KG1 (cell line): ENCODE measurements at regions not wholly inside any gene's neighbourhood (a gene's known extent, or its start where the extent isn't known, plus 50 kb on each side); places are given as distances from the start of the nearest gene placed in this dataset.
"Not testable (repeated sequence)": the region's sequence is repeated elsewhere in the genome, so short reads cannot be mapped to it uniquely, and the experiment has no call there.

Source experiments
- DNase-seq: peaks from one replicate; lab custom pipeline; 2025; lab: John Stamatoyannopoulos, UW

- no peak for DNase-seq
These were observed 1361.2 kb downstream of the CDH8 start for GRCh38 chr16:60675022-60675421.

DNA sequence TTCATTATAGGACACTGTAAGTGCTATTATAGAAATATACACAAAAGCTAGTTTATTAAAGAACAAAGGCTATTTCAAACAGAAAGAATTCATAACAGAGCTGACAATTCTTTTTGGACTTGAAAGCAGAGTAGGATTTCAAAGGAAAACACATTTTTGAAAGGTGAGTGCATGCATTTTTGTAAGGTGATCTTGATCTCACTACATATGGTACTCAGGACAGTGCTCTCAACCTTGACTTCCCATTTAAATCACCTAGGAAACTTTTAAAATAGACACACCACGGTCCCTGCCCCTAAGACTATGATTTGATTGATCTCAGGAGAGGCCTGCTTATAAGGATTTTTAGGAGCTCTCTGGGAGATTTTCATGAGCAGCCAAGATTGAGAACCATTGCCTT lies 1362.0 kb downstream of the CDH8 start:
- DNase-seq, result no peak

GRCh38 chr16:60655514-60656153 lies 1380.6 kb downstream of the CDH8 start:
- no peak for DNase-seq

DNA sequence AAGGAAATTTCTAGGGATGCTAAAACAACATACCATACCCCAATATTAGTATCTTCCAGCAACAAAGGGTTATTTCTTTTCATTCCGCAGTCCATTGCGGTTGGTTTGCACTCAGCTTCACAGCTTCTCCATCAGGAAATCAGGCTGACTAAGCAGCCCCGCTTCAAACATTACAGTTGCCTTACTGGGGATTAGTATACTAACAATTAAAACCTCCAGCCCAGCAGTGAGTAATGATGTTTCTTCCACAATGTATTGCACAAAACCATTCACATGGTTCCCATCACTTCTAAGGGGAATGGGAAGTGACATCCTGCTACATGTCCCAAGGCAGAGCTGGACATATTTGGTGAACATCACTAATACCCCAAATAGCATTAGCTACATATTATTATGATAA lies 1384.9 kb downstream of the CDH8 start:
- DNase-seq, result no peak

DNA sequence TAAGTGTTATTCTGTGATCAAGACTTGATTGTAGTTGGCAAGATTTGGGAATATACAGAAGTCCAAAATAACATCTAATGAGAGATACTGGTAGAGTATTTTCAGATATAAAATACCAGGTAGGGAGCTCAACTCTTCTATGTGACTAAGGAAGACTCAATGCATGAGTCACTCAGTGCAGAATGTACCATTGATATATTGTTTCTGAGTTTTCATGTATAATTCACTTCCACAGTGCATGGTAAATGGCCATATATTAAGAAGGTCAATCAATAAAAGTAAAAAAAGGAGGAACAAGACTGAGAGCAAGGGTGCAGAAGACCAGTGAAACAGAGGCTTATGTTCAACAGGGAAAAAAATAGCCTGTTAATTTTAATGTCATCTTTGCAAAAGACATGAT lies 1387.9 kb downstream of the CDH8 start:
- no peak for DNase-seq

DNA sequence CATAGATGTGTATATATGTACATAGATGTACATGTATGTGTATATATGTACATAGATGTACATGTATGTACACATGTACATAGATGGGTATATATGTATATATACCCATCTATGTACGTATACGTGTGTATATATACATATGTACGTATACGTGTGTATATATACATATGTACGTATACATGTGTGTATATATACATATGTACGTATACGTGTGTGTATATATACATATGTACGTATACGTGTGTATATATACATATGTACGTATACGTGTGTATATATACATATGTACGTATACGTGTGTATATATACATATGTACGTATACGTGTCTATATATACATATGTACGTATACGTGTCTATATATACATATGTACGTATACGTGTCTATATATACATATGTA lies 1388.8 kb downstream of the CDH8 start:
- DNase-seq, result not testable (repeated sequence)

GRCh38 chr16:60646631-60647030 lies 1389.6 kb downstream of the CDH8 start:
- no peak for DNase-seq

- no peak for DNase-seq
These were observed 1390.7 kb downstream of the CDH8 start for GRCh38 chr16:60645541-60645940.

GRCh38 chr16:60642956-60643355 lies 1393.3 kb downstream of the CDH8 start:
- no peak for DNase-seq

- no peak for DNase-seq
These were observed 1395.1 kb downstream of the CDH8 start for GRCh38 chr16:60641067-60641665.

GRCh38 chr16:60640038-60640437 lies 1396.2 kb downstream of the CDH8 start:
- no peak for DNase-seq

GRCh38 chr16:60636636-60637035 lies 1399.6 kb downstream of the CDH8 start:
- not testable (repeated sequence) for DNase-seq

- no peak for DNase-seq
These were observed 1400.1 kb downstream of the CDH8 start for GRCh38 chr16:60636117-60636516.

GRCh38 chr16:60635548-60635947 lies 1400.7 kb downstream of the CDH8 start:
- no peak for DNase-seq

DNA sequence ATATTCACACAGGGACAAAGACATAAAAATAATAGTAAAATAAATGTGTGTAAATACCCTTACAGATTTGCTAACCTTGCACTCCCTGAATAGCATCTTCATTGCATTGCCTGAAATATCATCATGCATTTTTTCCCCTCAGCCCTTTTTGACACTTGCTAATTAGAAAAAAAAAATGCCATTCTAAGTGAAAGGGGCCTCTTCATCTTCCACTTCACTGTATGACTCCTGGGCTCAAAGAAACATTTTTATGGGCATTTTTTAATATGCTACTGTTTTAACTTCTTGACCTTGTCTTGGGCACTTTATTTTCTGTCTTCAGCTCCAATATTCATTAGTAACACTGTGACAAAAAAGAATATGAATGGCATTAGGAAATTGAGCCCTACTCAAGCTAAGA lies 1424.4 kb downstream of the CDH8 start:
- no peak for DNase-seq

DNA sequence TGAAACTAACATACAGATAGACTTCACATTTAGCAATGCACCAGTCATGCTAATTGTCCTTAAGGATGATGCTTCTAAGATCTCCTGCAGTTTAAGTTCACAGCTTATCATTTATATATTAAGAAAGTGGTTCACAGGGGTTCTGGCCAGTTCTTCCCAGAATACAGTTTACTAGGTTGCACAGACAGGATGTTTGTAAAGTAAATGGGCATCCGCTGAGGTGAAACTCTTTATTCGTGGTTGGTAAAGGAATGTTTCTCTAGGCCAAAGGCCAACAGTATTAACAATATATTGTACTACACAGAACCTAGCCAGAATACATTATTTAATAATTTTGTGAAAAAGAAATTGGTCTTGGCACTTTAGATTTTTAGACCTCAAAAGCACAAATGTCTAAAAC lies 1427.3 kb downstream of the CDH8 start:
- no peak for DNase-seq

DNA sequence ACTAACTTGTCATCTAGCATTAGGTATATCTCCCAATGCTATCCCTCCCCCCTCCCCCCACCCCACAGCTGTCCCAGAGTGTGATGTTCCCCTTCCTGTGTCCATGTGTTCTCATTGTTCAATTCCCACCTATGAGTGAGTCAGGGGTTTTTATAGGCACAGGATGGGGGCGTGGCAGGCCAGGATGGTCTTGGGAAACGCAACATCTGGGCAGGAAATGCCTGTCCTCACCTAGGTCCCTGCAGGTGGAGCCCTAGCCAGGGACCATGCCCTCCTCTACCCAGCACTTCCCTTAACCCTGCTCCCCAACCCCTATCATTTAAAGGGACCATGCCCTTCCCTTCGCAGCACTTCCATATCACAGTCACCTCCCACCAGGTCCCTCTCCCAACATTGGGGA lies 1430.6 kb downstream of the CDH8 start:
- not testable (repeated sequence) for DNase-seq

GRCh38 chr16:60605176-60605575 lies 1431.1 kb downstream of the CDH8 start:
- no peak for DNase-seq

GRCh38 chr16:60586493-60586892 lies 1449.7 kb downstream of the CDH8 start:
- DNase-seq, result no peak

DNA sequence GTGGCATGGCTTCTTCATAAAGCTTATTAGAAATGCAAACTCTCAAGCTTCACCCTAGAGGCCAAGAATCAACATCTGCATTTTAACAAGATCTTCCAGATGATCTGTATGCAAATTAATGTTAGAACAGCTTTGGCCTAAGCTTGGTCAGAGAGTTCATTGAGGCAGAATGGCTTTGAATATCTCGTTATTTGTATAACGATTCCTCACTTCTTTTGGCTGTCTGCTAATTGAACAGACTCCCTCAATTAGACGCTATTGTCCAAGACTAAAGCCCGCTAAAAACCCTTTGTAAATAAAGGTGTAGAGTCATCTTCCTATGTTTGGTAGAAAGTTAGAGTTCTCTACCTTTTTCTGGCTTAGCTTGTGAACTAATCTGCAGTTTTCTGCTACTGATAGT lies 1453.7 kb downstream of the CDH8 start:
- no peak for DNase-seq

GRCh38 chr16:60566901-60567300 lies 1469.3 kb downstream of the CDH8 start:
- DNase-seq, result no peak

DNA sequence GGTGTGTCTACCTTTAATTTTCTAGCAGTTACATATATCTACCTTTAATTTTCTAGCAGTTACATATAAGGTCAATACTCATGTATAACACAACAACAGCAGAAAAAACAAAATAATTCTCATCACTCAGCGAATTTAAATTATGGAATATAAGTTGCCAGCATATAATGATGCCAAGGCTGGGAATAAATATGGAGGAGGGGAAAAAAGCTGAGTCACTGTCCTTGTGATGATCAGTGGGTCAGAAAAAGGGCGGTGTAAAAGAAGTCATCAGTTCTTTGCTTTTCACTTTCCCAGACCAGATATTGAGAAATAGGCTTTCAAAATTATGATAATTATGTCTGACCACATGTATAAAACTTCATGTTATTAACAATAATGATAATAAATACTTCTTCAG lies 1471.7 kb downstream of the CDH8 start:
- DNase-seq, result no peak

- DNase-seq, result no peak
These were observed 1473.1 kb downstream of the CDH8 start for GRCh38 chr16:60563166-60563565.

GRCh38 chr16:60558936-60559335 lies 1477.3 kb downstream of the CDH8 start:
- DNase-seq, result no peak
